Keratinocyte (primary cell): ENCODE measurements at regions not wholly inside any gene's neighbourhood (a gene's known extent, or its start where the extent isn't known, plus 50 kb on each side); places are given as distances from the start of the nearest gene placed in this dataset.

ENCODE experiments used
- EZH2 ChIP-seq: IDR thresholded peaks from one replicate; pipeline ENCODE4 v1.6.1; 2012; ENCODE audit warnings: inconsistent platforms, mild to moderate bottlenecking, low read length, moderate library complexity
- TF ChIP-seq, protein P1 (sequence below), 3 experiments: IDR thresholded peaks in 1 of 3; conservative IDR thresholded peaks in 1 of 3; optimal IDR thresholded peaks in 1 of 3; 2 replicates in 2 of 3; 3 replicates in 1 of 3; pipeline versions ENCODE3 to v1.5.1; 2011; ENCODE audit warnings: low read length in 3 of 3, mild to moderate bottlenecking in 3 of 3, moderate library complexity in 2 of 3, control low read depth in 1 of 3, inconsistent platforms in 1 of 3; ENCODE audit not compliant: insufficient read depth in 2 of 3; ENCODE audit errors: extremely low read depth in 1 of 3

DNA sequence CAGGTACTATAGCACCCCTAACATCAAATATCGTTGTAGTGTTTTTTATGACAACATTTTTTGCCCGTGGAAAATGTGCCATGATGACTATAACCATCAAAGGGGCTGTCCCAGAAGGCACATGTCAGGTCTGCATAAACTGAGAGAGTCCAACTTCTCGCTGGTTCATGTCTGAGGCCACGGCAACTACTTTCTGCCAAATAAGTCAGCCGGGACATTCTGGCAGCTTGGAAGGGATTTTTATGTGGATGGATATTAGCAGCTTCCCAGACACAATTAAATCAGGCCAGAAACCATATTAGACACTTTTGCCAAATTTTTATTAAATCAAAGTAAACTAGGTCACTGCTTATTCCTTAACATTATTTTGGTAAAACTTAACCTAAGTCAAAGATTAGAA is 477.4 kb upstream of the FZD8 start:
- no peak for TF ChIP-seq EZH2
- TF ChIP-seq, protein P1, sequence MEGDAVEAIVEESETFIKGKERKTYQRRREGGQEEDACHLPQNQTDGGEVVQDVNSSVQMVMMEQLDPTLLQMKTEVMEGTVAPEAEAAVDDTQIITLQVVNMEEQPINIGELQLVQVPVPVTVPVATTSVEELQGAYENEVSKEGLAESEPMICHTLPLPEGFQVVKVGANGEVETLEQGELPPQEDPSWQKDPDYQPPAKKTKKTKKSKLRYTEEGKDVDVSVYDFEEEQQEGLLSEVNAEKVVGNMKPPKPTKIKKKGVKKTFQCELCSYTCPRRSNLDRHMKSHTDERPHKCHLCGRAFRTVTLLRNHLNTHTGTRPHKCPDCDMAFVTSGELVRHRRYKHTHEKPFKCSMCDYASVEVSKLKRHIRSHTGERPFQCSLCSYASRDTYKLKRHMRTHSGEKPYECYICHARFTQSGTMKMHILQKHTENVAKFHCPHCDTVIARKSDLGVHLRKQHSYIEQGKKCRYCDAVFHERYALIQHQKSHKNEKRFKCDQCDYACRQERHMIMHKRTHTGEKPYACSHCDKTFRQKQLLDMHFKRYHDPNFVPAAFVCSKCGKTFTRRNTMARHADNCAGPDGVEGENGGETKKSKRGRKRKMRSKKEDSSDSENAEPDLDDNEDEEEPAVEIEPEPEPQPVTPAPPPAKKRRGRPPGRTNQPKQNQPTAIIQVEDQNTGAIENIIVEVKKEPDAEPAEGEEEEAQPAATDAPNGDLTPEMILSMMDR (optimal IDR thresholded peaks at IDR 0.05 in 1 of 3, IDR thresholded peaks at IDR 0.05 in 1 of 3, conservative IDR thresholded peaks at IDR 0.05 in 1 of 3; ENCODE audit: extremely low read depth in 1 of 3, insufficient read depth in 2 of 3, low read length in 3 of 3) = no peak
